K562 (cell line): ENCODE measurements at regions not wholly inside any gene's neighbourhood (a gene's known extent, or its start where the extent isn't known, plus 50 kb on each side); places are given as distances from the start of the nearest gene placed in this dataset.

Experiments
- ATAC-seq: fragments of 200-7000 bp; cut with Tn5 transposase; 3 replicates; pipeline ENCODE4 v1.9.1; 2020; ENCODE audit warnings: moderate library complexity
- BruUV-seq: library from RNA; stranded (reverse); fragments of 400-500 nt; replicated peaks from 2 replicates; lab custom pipeline; 2021; lab: Mats Ljungman, UMichigan
- CTCF ChIA-PET: fragments of 300-600 bp; formaldehyde crosslinking; extraction: SDS; loops from one replicate; lab custom pipeline; 2021; ENCODE audit warnings: low intra/inter-chr PET ratio; lab: Yijun Ruan, JAX
- POLR2A ChIA-PET: fragments of 300-600, 350-650 bp; sonication (Branson Sonifier 250); formaldehyde crosslinking; extraction: SDS; loops from one replicate; lab custom pipeline; 2021; ENCODE audit warnings: antibody characterized with exemption, inconsistent platforms; lab: Yijun Ruan, JAX
- DNase-seq, 4 experiments: peaks; one replicate each; pipeline versions ENCODE4 v3.0.0 to v3.0.0-alpha.2; 2011 to 2018; ENCODE audit warnings: low spot score in 3 of 4, mixed read lengths in 3 of 4; ENCODE audit errors: extremely low read depth in 1 of 4
- FAIRE-seq: peaks from 2 replicates; lab custom pipeline; 2011; peaks lifted over from hg19 to GRCh38; lab: Jason Lieb, UNC
- H2AFZ ChIP-seq: 2 replicates; pipeline ENCODE4 v1.6.0; 2011; ENCODE audit warnings: low read depth, low read length, control low read depth, inconsistent platforms
- H3K27ac ChIP-seq: fragments of 200-600 bp; 3 replicates; pipeline ENCODE4 v1.8.0; 2011; ENCODE audit warnings: low read depth, mild to moderate bottlenecking, control low read depth, inconsistent platforms, low read length, moderate library complexity, mixed read lengths; ENCODE audit errors: extremely low read depth
- H3K27me3 ChIP-seq, 2 experiments: fragments of 300-600 bp in 1 of 2; 2 replicates in 1 of 2; 3 replicates in 1 of 2; pipeline versions ENCODE4 v1.6.0 to v1.8.0; 2011; ENCODE audit warnings: inconsistent platforms in 2 of 2, low read length in 2 of 2, mild to moderate bottlenecking in 1 of 2, mixed read lengths in 1 of 2, moderate library complexity in 1 of 2; ENCODE audit not compliant: control insufficient read depth in 2 of 2, insufficient read depth in 2 of 2
- H3K36me3 ChIP-seq: fragments of 300-600 bp; 3 replicates; pipeline ENCODE4 v1.8.0; 2011; ENCODE audit warnings: mild to moderate bottlenecking, low read length, inconsistent platforms; ENCODE audit not compliant: control insufficient read depth, insufficient read depth
- H3K4me1 ChIP-seq, 2 experiments: fragments of 200-600 bp in 1 of 2; replicated peaks in 1 of 2; 2 replicates in 1 of 2; 3 replicates in 1 of 2; pipeline versions ENCODE4 v1.5.1 to v1.8.0; 2011; ENCODE audit warnings: inconsistent platforms in 2 of 2, low read length in 2 of 2, mild to moderate bottlenecking in 1 of 2, mixed read lengths in 1 of 2, moderate library complexity in 1 of 2; ENCODE audit not compliant: control insufficient read depth in 2 of 2, insufficient read depth in 2 of 2
- H3K4me2 ChIP-seq: 2 replicates; pipeline ENCODE4 v1.6.1; 2011; ENCODE audit warnings: low read length, control low read depth, inconsistent platforms, mixed read lengths; ENCODE audit not compliant: insufficient read depth
- H3K4me3 ChIP-seq: fragments of 200-600 bp; sonication (generic), shearing (Covaris generic); 2 replicates; pipeline ENCODE4 v1.5.1; 2016; ENCODE audit warnings: control low read depth, inconsistent platforms
- H3K79me2 ChIP-seq: fragments of 200-600 bp; 3 replicates; pipeline ENCODE4 v1.8.0; 2011; ENCODE audit warnings: low read length, inconsistent platforms; ENCODE audit not compliant: control insufficient read depth, insufficient read depth
- H3K9ac ChIP-seq, 2 experiments: 2 replicates each; pipeline versions ENCODE4 v1.6.0 to v1.6.1; 2011; ENCODE audit warnings: low read depth in 2 of 2, low read length in 2 of 2, control low read depth in 1 of 2, inconsistent platforms in 1 of 2, mild to moderate bottlenecking in 1 of 2, mixed read lengths in 1 of 2; ENCODE audit not compliant: insufficient read depth in 1 of 2
- H3K9me1 ChIP-seq: one replicate; pipeline ENCODE4 v1.6.0; 2011; ENCODE audit warnings: inconsistent platforms, mild to moderate bottlenecking, low read length, moderate library complexity; ENCODE audit not compliant: control insufficient read depth, insufficient read depth
- H3K9me3 ChIP-seq: replicated peaks from 2 replicates; pipeline ENCODE4 v1.5.1; 2011; ENCODE audit warnings: low read depth, low read length, inconsistent platforms; ENCODE audit not compliant: control insufficient read depth, insufficient read depth
- H4K20me1 ChIP-seq: replicated peaks from 2 replicates; pipeline ENCODE4 v1.6.1; 2011; ENCODE audit warnings: low read length, inconsistent platforms, mixed read lengths; ENCODE audit not compliant: control insufficient read depth, insufficient read depth
- CEBPG ChIP-seq, 3 experiments: fragments of 200-800 bp in 1 of 3; sonication (Bioruptor generic) in 1 of 3; sonication (generic) in 1 of 3; formaldehyde crosslinking in 1 of 3; IDR thresholded peaks in 2 of 3; conservative IDR thresholded peaks in 1 of 3; 2 replicates each; pipeline versions ENCODE4 v1.6.1 to v1.8.0; 2016 to 2022; ENCODE audit warnings: missing compliant biosample characterization in 2 of 3, missing genetic modification characterization in 2 of 3, mild to moderate bottlenecking in 1 of 3, missing genetic modification reagents in 1 of 3
- CTBP1 ChIP-seq: fragments of 450-650 bp; IDR thresholded peaks from 2 replicates; pipeline ENCODE4 v1.6.1; 2016; ENCODE audit warnings: borderline replicate concordance
- ETV1 ChIP-seq: fragments of 450-650 bp; conservative IDR thresholded peaks from 2 replicates; pipeline ENCODE4 v1.6.1; 2016; ENCODE audit warnings: missing genetic modification characterization, control low read depth, low read depth, missing compliant biosample characterization
- WGBS: fragments of 100-300 bp; shearing (Covaris generic); methylation state at CpG from one replicate; pipeline ENCODE4 v1.1.6; 2016; ENCODE audit warnings: low coverage, mixed read lengths; ENCODE audit not compliant: insufficient coverage; ENCODE audit errors: missing lambda C conversion rate; 5-methylcytosine and 5-hydroxymethylcytosine counted together
- in situ Hi-C: fragments of 300-500 bp; cut with MboI; formaldehyde crosslinking; loops from 4 replicates; pipeline ENCODE4 v1.15.0; 2018; ENCODE audit warnings: inconsistent platforms, mixed read lengths
- intact Hi-C: fragments of 100-400 bp; cut with micrococcal nuclease; formaldehyde crosslinking; loops from 2 replicates; pipeline ENCODE4 v1.14.2; 2022
- TF ChIP-seq, protein P1 (sequence below): fragments of 450-650 bp; IDR thresholded peaks from 2 replicates; pipeline ENCODE4 v1.6.1; 2016; ENCODE audit warnings: antibody characterized with exemption

- no peak for ATAC-seq
- 2% methylated on average over 8 of the region's 8 CpGs for WGBS
- ChIA-PET POLR2A (interaction anchor here (0.6 kb wide), 1 partner anchor 21 kb away, joined by 4 read pairs; no protein-coding TSS in a partner anchor), CTCF (no interaction called here)
- no peak for DNase-seq
- H3K79me2 ChIP-seq: no peaks in the 10 kb centered on the region
- H4K20me1 ChIP-seq: 0 out of 2 replicates have a peak, but pooled peaks cover 4% of the 10 kb centered on the region
- no peak overlapping the region for H3K4me2 ChIP-seq
- no peak overlapping the region for H3K27ac ChIP-seq
- in situ Hi-C loops (no loop called here), intact Hi-C loops (no loop called here)
- H3K36me3 ChIP-seq: no peaks in the 10 kb centered on the region
- FAIRE-seq: no peak
- H3K4me3 ChIP-seq: no peak overlapping the region
- H3K27me3 ChIP-seq: no peaks in the 10 kb centered on the region
- BruUV-seq: no TSS peak
- no peak for TF ChIP-seq CTBP1
- TF ChIP-seq CEBPG (CRISPR knock-in tag; IDR thresholded peaks at IDR 0.05): no peak
- TF ChIP-seq CEBPG (tag; conservative IDR thresholded peaks at IDR 0.05 in 1 of 2, IDR thresholded peaks at IDR 0.05 in 1 of 2): no peak
- no peak for TF ChIP-seq ETV1 (tag)
- TF ChIP-seq, protein P1, sequence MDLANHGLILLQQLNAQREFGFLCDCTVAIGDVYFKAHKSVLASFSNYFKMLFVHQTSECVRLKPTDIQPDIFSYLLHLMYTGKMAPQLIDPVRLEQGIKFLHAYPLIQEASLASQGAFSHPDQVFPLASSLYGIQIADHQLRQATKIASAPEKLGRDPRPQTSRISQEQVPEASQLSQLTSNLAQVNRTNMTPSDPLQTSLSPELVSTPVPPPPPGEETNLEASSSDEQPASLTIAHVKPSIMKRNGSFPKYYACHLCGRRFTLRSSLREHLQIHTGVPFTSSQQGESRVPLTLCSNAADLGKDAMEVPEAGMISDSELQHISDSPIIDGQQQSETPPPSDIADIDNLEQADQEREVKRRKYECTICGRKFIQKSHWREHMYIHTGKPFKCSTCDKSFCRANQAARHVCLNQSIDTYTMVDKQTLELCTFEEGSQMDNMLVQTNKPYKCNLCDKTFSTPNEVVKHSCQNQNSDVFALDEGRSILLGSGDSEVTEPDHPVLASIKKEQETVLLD: no peak
- H3K9me3 ChIP-seq: no peaks in the 10 kb centered on the region
- H3K9me1 ChIP-seq: no peaks in the 10 kb centered on the region
- H3K9ac ChIP-seq: no peak overlapping the region
- no peak overlapping the region for H2AFZ ChIP-seq
- no peaks in the 10 kb centered on the region for H3K4me1 ChIP-seq
Measured at GRCh38 chr1:4301007-4301406, 353.4 kb upstream of the AJAP1 start.
